ENCODE measurements at regions not wholly inside any gene's neighbourhood (a gene's known extent, or its start where the extent isn't known, plus 50 kb on each side); places are given as distances from the start of the nearest gene placed in this dataset.

- TF ChIP-seq CTCF (IDR thresholded peaks at IDR 0.05; ENCODE audit: low read depth, low read length) (no peak), EZH2phosphoT487 (IDR thresholded peaks at IDR 0.05; ENCODE audit: low read depth) (no peak)
Observed at GRCh38 chr13:33489563-33489962, 204.0 kb upstream of the STARD13 start.
